ENCODE measurements at regions not wholly inside any gene's neighbourhood (a gene's known extent, or its start where the extent isn't known, plus 50 kb on each side); places are given as distances from the start of the nearest gene placed in this dataset.
"Not testable (repeated sequence)": the region's sequence is repeated elsewhere in the genome, so short reads cannot be mapped to it uniquely, and the experiment has no call there.

GRCh38 chr9:74407166-74407565 is 90.0 kb upstream of the RORB start:
- peaks cover 18% of the 10 kb centered on the region for H3K36me3 Mint-ChIP-seq
- peaks cover 20% of the 10 kb centered on the region for H3K9me3 Mint-ChIP-seq
- ATAC-seq: no peak
- no peaks in the 10 kb centered on the region for H3K27me3 Mint-ChIP-seq
- no peaks in the 10 kb centered on the region for H3K4me1 Mint-ChIP-seq (ENCODE audit: low read depth in 2 of 2)
- no peak overlapping the region for H3K4me3 Mint-ChIP-seq
- DNase-seq (ENCODE audit: low spot score): no peak
- no peak overlapping the region for H3K27ac Mint-ChIP-seq

DNA sequence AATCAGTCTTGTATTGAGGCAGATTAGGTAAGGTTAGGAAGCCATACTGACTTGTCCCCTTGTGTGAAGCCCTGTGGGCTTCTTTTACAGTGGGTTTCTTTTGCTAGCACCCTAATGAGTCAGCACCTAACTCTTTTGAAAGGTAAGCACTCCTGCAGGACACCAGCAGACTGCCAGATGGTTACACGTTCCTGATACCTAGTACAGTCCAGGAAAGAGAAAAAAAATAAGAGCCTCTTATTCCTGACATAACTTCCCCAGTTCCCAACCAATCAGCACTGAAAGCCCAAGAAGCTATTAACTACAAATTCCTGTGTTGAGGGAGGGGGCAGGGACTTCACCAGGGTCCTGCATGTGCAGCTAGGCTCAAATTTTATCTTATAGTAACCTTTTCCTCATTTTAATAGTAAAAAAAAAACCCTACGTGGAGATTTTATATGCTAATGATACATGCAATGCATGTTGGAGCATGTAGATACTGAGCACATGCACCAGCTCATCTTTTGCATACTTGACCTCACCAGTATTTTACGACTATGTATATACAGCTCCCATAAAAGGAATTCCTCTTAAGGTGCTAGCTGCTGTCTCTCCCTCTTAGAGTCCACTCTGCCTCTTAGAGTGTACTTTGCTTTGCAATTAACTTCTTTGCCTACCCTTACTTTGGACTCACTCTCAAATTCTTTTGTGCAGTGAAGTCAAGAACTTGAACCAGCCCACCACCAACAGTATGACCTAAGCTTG is 84.7 kb upstream of the RORB start:
- Mint-ChIP-seq H3K9me3 (peaks cover 14% of the 10 kb centered on the region), H3K4me1 (ENCODE audit: low read depth in 2 of 2) (peaks cover 8% of the 10 kb centered on the region in 2 donors), H3K27ac (no peak overlapping the region), H3K36me3 (peaks cover 14% of the 10 kb centered on the region), H3K4me3 (no peak overlapping the region), H3K27me3 (peaks cover 0 to 7% of the 10 kb centered on the region in 2 donors)
- DNase-seq (ENCODE audit: low spot score) (no peak), ATAC-seq (no peak)

DNA sequence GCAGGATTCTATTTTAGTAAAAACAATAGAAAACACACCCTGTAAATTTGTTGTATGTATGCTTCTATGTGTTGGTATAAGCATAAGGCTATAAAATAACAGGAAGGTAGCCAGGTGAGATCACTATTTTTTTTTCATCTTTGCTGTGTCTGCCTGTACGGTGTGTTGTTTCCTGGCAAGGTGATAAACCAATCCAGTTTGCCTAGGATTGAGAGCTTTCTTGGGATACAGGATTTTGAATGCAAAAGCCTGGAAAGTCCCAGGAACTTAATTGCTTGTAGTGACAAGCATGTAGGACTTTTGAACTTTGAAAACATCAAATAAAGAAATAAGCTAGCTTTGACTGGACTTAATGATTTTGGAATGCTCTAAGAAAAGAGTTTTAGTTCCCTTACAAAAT is 83.3 kb upstream of the RORB start:
- no peak overlapping the region for H3K4me3 Mint-ChIP-seq
- peaks cover 14% of the 10 kb centered on the region for H3K9me3 Mint-ChIP-seq
- ATAC-seq (no peak), DNase-seq (ENCODE audit: low spot score) (no peak)
- H3K27ac Mint-ChIP-seq: peak overlapping the region in 1 of 2 donors; percentile 46
- H3K36me3 Mint-ChIP-seq: peaks cover 14% of the 10 kb centered on the region
- peaks cover 0 to 7% of the 10 kb centered on the region in 2 donors for H3K27me3 Mint-ChIP-seq
- peaks cover 8% of the 10 kb centered on the region in 2 donors for H3K4me1 Mint-ChIP-seq (ENCODE audit: low read depth in 2 of 2)

DNA sequence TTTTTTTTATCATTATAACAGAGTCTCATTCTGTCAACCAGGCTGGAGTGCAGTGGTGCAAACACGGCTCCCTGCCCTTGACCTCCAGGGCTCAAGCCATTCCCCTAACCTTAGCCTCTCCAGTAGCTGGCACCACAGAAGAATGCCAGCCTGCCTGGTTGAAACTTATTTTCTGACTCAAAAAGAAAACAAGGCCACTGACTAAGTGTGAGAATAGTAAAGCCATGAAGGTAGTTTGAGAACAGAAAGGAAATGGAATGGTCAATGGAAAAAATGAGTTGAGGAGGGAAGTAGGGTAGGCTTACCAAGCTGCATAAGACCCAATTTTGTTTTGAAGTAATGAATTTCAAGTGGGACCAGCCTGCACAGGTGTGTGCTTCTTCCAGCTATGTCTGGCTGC is 82.8 kb upstream of the RORB start:
- no peak for ATAC-seq
- Mint-ChIP-seq H3K4me1 (ENCODE audit: low read depth in 2 of 2) (peaks cover 8% of the 10 kb centered on the region in 2 donors), H3K36me3 (peaks cover 14% of the 10 kb centered on the region), H3K4me3 (peak overlapping the region; percentile 47), H3K27ac (peak overlapping the region in 1 of 2 donors; percentile 46), H3K27me3 (peaks cover 0 to 7% of the 10 kb centered on the region in 2 donors), H3K9me3 (peaks cover 14% of the 10 kb centered on the region)
- DNase-seq (ENCODE audit: low spot score): no peak

GRCh38 chr9:74415995-74416394 is 81.1 kb upstream of the RORB start:
- no peak for DNase-seq (ENCODE audit: low spot score)
- H3K4me3 Mint-ChIP-seq: peak overlapping the region; percentile 6
- peak overlapping the region in 1 of 2 donors; percentile 44 for H3K27ac Mint-ChIP-seq
- peaks cover 14% of the 10 kb centered on the region for H3K9me3 Mint-ChIP-seq
- H3K4me1 Mint-ChIP-seq (ENCODE audit: low read depth in 2 of 2): peaks cover 8% of the 10 kb centered on the region in 2 donors
- peak; percentile 61 to 74 for ATAC-seq
- H3K36me3 Mint-ChIP-seq: peaks cover 14% of the 10 kb centered on the region
- H3K27me3 Mint-ChIP-seq: peaks cover 0 to 7% of the 10 kb centered on the region in 2 donors

- not testable (repeated sequence) for H3K9me3 Mint-ChIP-seq; ATAC-seq; DNase-seq (ENCODE audit: low spot score); H3K36me3 Mint-ChIP-seq; H3K4me3 Mint-ChIP-seq; H3K27me3 Mint-ChIP-seq; H3K4me1 Mint-ChIP-seq (ENCODE audit: low read depth in 2 of 2); H3K27ac Mint-ChIP-seq
These were observed 72.6 kb upstream of the RORB start for GRCh38 chr9:74424488-74424887.

GRCh38 chr9:74431467-74431866 is 65.7 kb upstream of the RORB start:
- Mint-ChIP-seq H3K4me1 (ENCODE audit: low read depth in 2 of 2) (no peaks in the 10 kb centered on the region), H3K9me3 (no peaks in the 10 kb centered on the region), H3K4me3 (no peak overlapping the region), H3K27me3 (no peaks in the 10 kb centered on the region), H3K36me3 (no peaks in the 10 kb centered on the region), H3K27ac (no peak overlapping the region)
- DNase-seq (ENCODE audit: low spot score): no peak
- ATAC-seq: no peak

DNA sequence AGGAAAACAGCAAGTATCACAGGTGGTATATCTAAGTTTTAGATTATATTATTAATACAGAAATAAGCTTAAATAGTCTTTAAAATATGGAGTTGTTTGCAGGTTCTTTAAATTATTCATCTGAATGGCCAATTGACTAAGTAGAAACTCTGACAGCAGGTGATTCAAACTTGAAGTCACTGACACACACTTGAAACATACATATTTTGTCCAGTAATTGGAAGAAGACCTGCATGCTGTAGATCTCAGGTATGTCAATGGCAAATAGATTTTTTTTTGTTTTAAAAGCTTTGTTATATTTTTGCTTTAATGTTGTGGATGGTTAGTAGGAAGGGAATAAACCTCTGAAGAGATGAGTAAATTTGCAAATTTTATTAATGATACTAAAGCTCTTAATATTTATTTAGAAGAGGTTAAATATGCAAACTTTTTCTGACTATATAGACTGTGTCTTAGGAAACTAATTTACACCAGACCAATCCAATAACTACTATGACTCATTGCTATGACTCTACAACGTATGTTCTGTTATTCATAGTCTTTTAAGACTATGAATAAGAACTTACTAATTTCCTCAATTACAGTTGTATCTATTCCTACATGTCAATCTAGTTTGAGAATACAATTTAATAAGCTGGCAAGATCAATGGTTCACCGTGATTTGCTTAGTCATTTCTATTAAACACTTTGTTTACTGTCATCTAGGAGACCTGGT is 53.9 kb upstream of the RORB start:
- H3K4me1 Mint-ChIP-seq (ENCODE audit: low read depth in 2 of 2): no peaks in the 10 kb centered on the region
- peaks cover 0 to 9% of the 10 kb centered on the region in 2 donors for H3K27me3 Mint-ChIP-seq
- no peak for ATAC-seq
- H3K4me3 Mint-ChIP-seq: no peak overlapping the region
- no peaks in the 10 kb centered on the region for H3K36me3 Mint-ChIP-seq
- peaks cover 7% of the 10 kb centered on the region for H3K9me3 Mint-ChIP-seq
- no peak overlapping the region for H3K27ac Mint-ChIP-seq
- no peak for DNase-seq (ENCODE audit: low spot score)

- Mint-ChIP-seq H3K27me3 (peaks cover 0 to 9% of the 10 kb centered on the region in 2 donors), H3K9me3 (peaks cover 7% of the 10 kb centered on the region), H3K4me1 (ENCODE audit: low read depth in 2 of 2) (no peaks in the 10 kb centered on the region), H3K4me3 (no peak overlapping the region), H3K27ac (no peak overlapping the region), H3K36me3 (no peaks in the 10 kb centered on the region)
- no peak for ATAC-seq
- DNase-seq (ENCODE audit: low spot score): no peak
These were observed 52.8 kb upstream of the RORB start for GRCh38 chr9:74444369-74444768.

All from natural killer cell treated with Interleukin-12 subunit alpha and Interleukin-12 subunit beta and Interleukin-15 and Interleukin-18, amount 100 ng/mL, for 72 hours (primary cell).